ENCODE measurements at regions not wholly inside any gene's neighbourhood (a gene's known extent, or its start where the extent isn't known, plus 50 kb on each side); places are given as distances from the start of the nearest gene placed in this dataset.
"Not testable (repeated sequence)": the region's sequence is repeated elsewhere in the genome, so short reads cannot be mapped to it uniquely, and the experiment has no call there.

GRCh38 chr7:113368256-113368655 is 249.9 kb upstream of the SMIM30 start:
- DNase-seq (ENCODE audit: insufficient read length, low spot score) (no peak), FAIRE-seq (no peak)
- TF ChIP-seq CTCF (IDR thresholded peaks at IDR 0.05; ENCODE audit: insufficient read depth, missing control alignments), result no peak

- DNase-seq (ENCODE audit: insufficient read length, low spot score), result no peak
- no peak for TF ChIP-seq CTCF (IDR thresholded peaks at IDR 0.05; ENCODE audit: insufficient read depth, missing control alignments)
- no peak for FAIRE-seq
Observed at GRCh38 chr7:113367041-113367586, 248.8 kb upstream of the SMIM30 start.

GRCh38 chr7:113366122-113366521 is 247.8 kb upstream of the SMIM30 start:
- no peak for DNase-seq (ENCODE audit: insufficient read length, low spot score)
- no peak for FAIRE-seq
- TF ChIP-seq CTCF (IDR thresholded peaks at IDR 0.05; ENCODE audit: insufficient read depth, missing control alignments), result no peak

GRCh38 chr7:113349339-113349738 is 231.0 kb upstream of the SMIM30 start:
- DNase-seq (ENCODE audit: insufficient read length, low spot score), result no peak
- no peak for TF ChIP-seq CTCF (IDR thresholded peaks at IDR 0.05; ENCODE audit: insufficient read depth, missing control alignments)
- no peak for FAIRE-seq

GRCh38 chr7:113339661-113340060 is 221.3 kb upstream of the SMIM30 start:
- TF ChIP-seq CTCF (IDR thresholded peaks at IDR 0.05; ENCODE audit: insufficient read depth, missing control alignments), result no peak
- FAIRE-seq, result no peak
- DNase-seq (ENCODE audit: insufficient read length, low spot score), result no peak

GRCh38 chr7:113338071-113338696 is 219.8 kb upstream of the SMIM30 start:
- TF ChIP-seq CTCF (IDR thresholded peaks at IDR 0.05; ENCODE audit: insufficient read depth, missing control alignments), result no peak
- DNase-seq (ENCODE audit: insufficient read length, low spot score) (no peak), FAIRE-seq (no peak)

GRCh38 chr7:113336838-113337237 is 218.5 kb upstream of the SMIM30 start:
- not testable (repeated sequence) for FAIRE-seq; DNase-seq (ENCODE audit: insufficient read length, low spot score)

All from D721Med (cell line).